Heart right ventricle (tissue), 16 donors: ENCODE measurements at regions not wholly inside any gene's neighbourhood (a gene's known extent, or its start where the extent isn't known, plus 50 kb on each side); places are given as distances from the start of the nearest gene placed in this dataset.

Experiments
- ATAC-seq, 8 donors: fragments of 200-7000 bp; cut with Tn5 transposase; one replicate each; pipeline ENCODE4 v1.9.1; 2020; ENCODE audit warnings: mild to moderate bottlenecking in 8 of 8, moderate library complexity in 8 of 8, moderate number of reproducible peaks in 1 of 8
- DNase-seq, 2 donors: peaks; one replicate each; pipeline ENCODE4 v3.0.0-alpha.2; 2020
- H3K27ac ChIP-seq, 10 donors: fragments of 200-600 bp; sonication (generic) in 2 of 10; one replicate each; pipeline versions ENCODE4 v1.5.0 to v1.8.0; 2020 to 2022; ENCODE audit warnings: mild to moderate bottlenecking in 3 of 10
- H3K27me3 ChIP-seq, 7 donors: fragments of 200-600 bp; one replicate each; pipeline ENCODE4 v1.8.0; 2021 to 2022; ENCODE audit warnings: mild to moderate bottlenecking in 2 of 7
- H3K36me3 ChIP-seq, 9 donors: fragments of 200-600 bp; sonication (generic) in 1 of 9; one replicate each; pipeline versions ENCODE4 v1.5.0 to v1.8.0; 2020 to 2022; ENCODE audit warnings: mild to moderate bottlenecking in 2 of 9
- H3K4me1 ChIP-seq, 9 donors: fragments of 200-600 bp; sonication (generic) in 1 of 9; one replicate each; pipeline versions ENCODE4 v1.5.0 to v1.8.0; 2020 to 2022; ENCODE audit warnings: mild to moderate bottlenecking in 4 of 9
- H3K4me3 ChIP-seq, 10 donors: fragments of 200-600 bp; sonication (generic) in 2 of 10; one replicate each; pipeline versions ENCODE4 v1.5.0 to v1.8.0; 2020 to 2022; ENCODE audit warnings: mild to moderate bottlenecking in 7 of 10, moderate library complexity in 2 of 10
- H3K9me3 ChIP-seq, 11 donors: fragments of 200-600 bp in 10 of 11; sonication (generic) in 2 of 11; one replicate each; pipeline versions ENCODE4 v1.5.0 to v1.8.0; 2013 to 2022; ENCODE audit warnings: mild to moderate bottlenecking in 2 of 11, control low read depth in 1 of 11, moderate library complexity in 1 of 11
- CTCF ChIP-seq, 9 donors: fragments of 200-600 bp; sonication (generic) in 2 of 9; IDR thresholded peaks; one replicate each; pipeline versions ENCODE4 v1.5.0 to v1.8.0; 2021 to 2022; ENCODE audit warnings: antibody characterized with exemption in 9 of 9, mild to moderate bottlenecking in 5 of 9, moderate library complexity in 1 of 9
- WGBS, 2 donors: extraction: QIAGEN DNeasy Blood & Tissue Kit; methylation state at CpG; one replicate each; pipeline ENCODE4 v1.1.7; 2013; ENCODE audit warnings: inconsistent platforms in 1 of 2; 5-methylcytosine and 5-hydroxymethylcytosine counted together
- intact Hi-C, 10 donors: fragments of 100-400 bp; cut with DNase I; formaldehyde crosslinking; loops; one replicate each; pipeline versions ENCODE4 v1.11.1 to v1.14.2; 2022
- donor health status: Arrhythmogenic right ventricular cardiomyopathy.
- donor health status: ischemic (EF 13 %, LVEDD 7.1; RV severe dilation, severe dysfunction).
- donor health status: healthy with polysubstance abuse.
- donor health status: DM: no; HTN: yes; CAD: no.
- donor health status: DM: no; HTN: no; CAD: no.
- donor health status: ischemic (EF 25% LVEDD 6.9; RV normal size, moderate dysfunction).
- donor health status: ischemic (EF 25% LVEDD 5.7; RV mildly dilated, moderate dysfunction).
- donor health status: healthy.
- donor health status: DM: yes; HTN: yes; CAD: no.
- donor health status: Ischemic cardiomyopathy.
- donor health status: ischemic (EF 35%, LVEDD 5.7; RV mildly dilated, moderate dysfunction).
- donor health status: nonischemic (EF 11% LVEDD 7.7; RV severe dilation, severe dysfunction).
- donor health status: DM: yes; HTN: yes; CAD: no.
- donor health status: PGD.
- donor health status: ischemic (EF 29% LVEDD 5.4; RV normal size, mild dysfunction).
- donor health status: nonischemic (EF 23%, LVEDD 6.1; RV moderate dilation, normal function).

GRCh38 chr1:163561580-163562295, 240.0 kb downstream of the NUF2 start:
- no peak overlapping the region for H3K27ac ChIP-seq
- H3K9me3 ChIP-seq, result peaks cover 0 to 5% (median 0%) of the 10 kb centered on the region in 11 donors
- H3K4me3 ChIP-seq, result no peak overlapping the region
- no peaks in the 10 kb centered on the region for H3K4me1 ChIP-seq
- DNase-seq (no peak), ATAC-seq (peak in 2 of 8 donors; percentile 44 to 50)
- H3K27me3 ChIP-seq, result no peaks in the 10 kb centered on the region
- no peaks in the 10 kb centered on the region for H3K36me3 ChIP-seq
- intact Hi-C loops, result loop anchor here in 1 of 10 donors (10.0 kb wide), 1 partner anchor 243 kb away; no protein-coding TSS in a partner anchor
- TF ChIP-seq CTCF (IDR thresholded peaks at IDR 0.05), result peak in 8 of 9 donors; percentile 16 to 67 (median 53)
- WGBS, 2 donors, result 45 to 54% methylated on average over 3 of the region's 3 CpGs

GRCh38 chr1:163562355-163562754, 240.6 kb downstream of the NUF2 start:
- Histone ChIP-seq H3K36me3 (no peaks in the 10 kb centered on the region), H3K27ac (no peak overlapping the region), H3K4me3 (no peak overlapping the region), H3K27me3 (no peaks in the 10 kb centered on the region), H3K9me3 (peaks cover 0 to 5% (median 0%) of the 10 kb centered on the region in 11 donors), H3K4me1 (no peaks in the 10 kb centered on the region)
- DNase-seq, result no peak
- 81 to 86% methylated on average over 2 of the region's 2 CpGs for WGBS, 2 donors
- intact Hi-C loops, result loop anchor here in 1 of 10 donors (10.0 kb wide), 1 partner anchor 242 kb away; no protein-coding TSS in a partner anchor
- no peak for ATAC-seq
- TF ChIP-seq CTCF (IDR thresholded peaks at IDR 0.05), result no peak

- Histone ChIP-seq H3K4me3 (no peak overlapping the region), H3K4me1 (no peaks in the 10 kb centered on the region), H3K36me3 (no peaks in the 10 kb centered on the region), H3K27ac (no peak overlapping the region), H3K9me3 (peaks cover 0 to 5% (median 0%) of the 10 kb centered on the region in 11 donors), H3K27me3 (no peaks in the 10 kb centered on the region)
- WGBS, 2 donors, result 62 to 67% methylated on average over 3 of the region's 3 CpGs
- DNase-seq (no peak), ATAC-seq (no peak)
- intact Hi-C loops, result loop anchor here in 1 of 10 donors (10.0 kb wide), 1 partner anchor 240 kb away; no protein-coding TSS in a partner anchor
- no peak for TF ChIP-seq CTCF (IDR thresholded peaks at IDR 0.05)
Observed at GRCh38 chr1:163565166-163565565, 243.4 kb downstream of the NUF2 start.

GRCh38 chr1:163570071-163570470, 248.3 kb downstream of the NUF2 start:
- intact Hi-C loops, result no loop called here
- ATAC-seq (no peak), DNase-seq (no peak)
- Histone ChIP-seq H3K4me3 (no peak overlapping the region), H3K27me3 (no peaks in the 10 kb centered on the region), H3K36me3 (no peaks in the 10 kb centered on the region), H3K4me1 (no peaks in the 10 kb centered on the region), H3K27ac (no peak overlapping the region), H3K9me3 (no peaks in the 10 kb centered on the region)
- 66 to 77% methylated on average over 4 of the region's 4 CpGs for WGBS, 2 donors
- no peak for TF ChIP-seq CTCF (IDR thresholded peaks at IDR 0.05)
